Endothelial cell of umbilical vein (primary cell): ENCODE measurements at regions not wholly inside any gene's neighbourhood (a gene's known extent, or its start where the extent isn't known, plus 50 kb on each side); places are given as distances from the start of the nearest gene placed in this dataset.

Experiments used
- BruUV-seq: library from RNA; stranded (reverse); fragments of 400-500 nt; replicated peaks from 2 replicates; lab custom pipeline; 2021; lab: Mats Ljungman, UMichigan
- CTCF ChIA-PET: fragments of 300-600, 350-600 bp; sonication (Branson Sonifier 250); formaldehyde crosslinking; loops from one replicate; lab custom pipeline; 2021; ENCODE audit warnings: antibody characterized with exemption, inconsistent platforms; lab: Charles Lee
- POLR2A ChIA-PET: fragments of 300-600, 350-600 bp; sonication (Branson Sonifier 250); formaldehyde crosslinking; loops from one replicate; lab custom pipeline; 2021; ENCODE audit warnings: antibody characterized with exemption, inconsistent platforms; lab: Charles Lee
- DNase-seq: peaks from one replicate; pipeline ENCODE4 v3.0.0-alpha.2; 2011; ENCODE audit warnings: low read depth, low spot score
- FAIRE-seq: peaks from 2 replicates; lab custom pipeline; 2011; peaks lifted over from hg19 to GRCh38; lab: Jason Lieb, UNC
- H2AFZ ChIP-seq: 2 replicates; pipeline ENCODE4 v1.6.0; 2012; ENCODE audit warnings: low read depth, low read length, control low read depth, inconsistent platforms
- H3K27ac ChIP-seq: 2 replicates; pipeline ENCODE4 v1.5.1; 2011; ENCODE audit warnings: low read depth, mild to moderate bottlenecking, control low read depth, low read length, moderate library complexity; ENCODE audit not compliant: insufficient read depth
- H3K27me3 ChIP-seq, 2 experiments: 2 replicates each; pipeline versions ENCODE4 v1.6.0 to v1.6.1; 2011; ENCODE audit warnings: low read length in 2 of 2, mixed read lengths in 1 of 2; ENCODE audit not compliant: control insufficient read depth in 2 of 2, insufficient read depth in 2 of 2
- H3K36me3 ChIP-seq, 2 experiments: 2 replicates in 1 of 2; 3 replicates in 1 of 2; pipeline ENCODE4 v1.5.1; 2011; ENCODE audit warnings: low read length in 2 of 2, mild to moderate bottlenecking in 1 of 2, moderate library complexity in 1 of 2; ENCODE audit not compliant: control insufficient read depth in 2 of 2, insufficient read depth in 2 of 2; ENCODE audit errors: extremely low read depth in 1 of 2
- H3K4me1 ChIP-seq: 3 replicates; pipeline ENCODE4 v1.5.1; 2011; ENCODE audit warnings: mild to moderate bottlenecking, low read length; ENCODE audit not compliant: control insufficient read depth, insufficient read depth; ENCODE audit errors: extremely low read depth
- H3K4me2 ChIP-seq: 2 replicates; pipeline ENCODE4 v1.6.1; 2011; ENCODE audit warnings: low read length, control low read depth, mixed read lengths; ENCODE audit not compliant: insufficient read depth
- H3K4me3 ChIP-seq, 3 experiments: fragments of 200-600 bp in 1 of 3; sonication (generic), shearing (Covaris generic) in 1 of 3; replicated peaks in 1 of 3; 2 replicates each; pipeline ENCODE4 v1.5.1; 2011 to 2016; ENCODE audit warnings: control low read depth in 3 of 3, low read length in 3 of 3, mild to moderate bottlenecking in 2 of 3, inconsistent platforms in 1 of 3, low read depth in 1 of 3, moderate library complexity in 1 of 3; ENCODE audit not compliant: insufficient read depth in 1 of 3
- H3K79me2 ChIP-seq: 2 replicates; pipeline ENCODE4 v1.6.0; 2012; ENCODE audit warnings: low read length, inconsistent platforms; ENCODE audit not compliant: control insufficient read depth, insufficient read depth
- H3K9ac ChIP-seq: replicated peaks from 2 replicates; pipeline ENCODE3; 2011; ENCODE audit warnings: low read length, control low read depth; ENCODE audit not compliant: insufficient read depth; ENCODE audit errors: extremely low read depth
- H3K9me1 ChIP-seq: replicated peaks from 3 replicates; pipeline ENCODE4 v1.6.0; 2011; ENCODE audit warnings: mild to moderate bottlenecking, low read length; ENCODE audit not compliant: control insufficient read depth, insufficient read depth; ENCODE audit errors: extremely low read depth
- H3K9me3 ChIP-seq: replicated peaks from 2 replicates; pipeline ENCODE4 v1.5.1; 2012; ENCODE audit warnings: low read length, inconsistent platforms; ENCODE audit not compliant: control insufficient read depth, insufficient read depth
- H4K20me1 ChIP-seq: replicated peaks from 2 replicates; pipeline ENCODE3; 2011; ENCODE audit warnings: mild to moderate bottlenecking, low read length; ENCODE audit not compliant: control insufficient read depth, insufficient read depth; ENCODE audit errors: extremely low read depth
- EZH2 ChIP-seq: IDR thresholded peaks from 2 replicates; pipeline ENCODE4 v1.6.1; 2012; ENCODE audit warnings: borderline replicate concordance, low read depth, mild to moderate bottlenecking, moderate library complexity, low read length, inconsistent platforms; ENCODE audit not compliant: severe bottlenecking
- FOS ChIP-seq: IDR thresholded peaks from 2 replicates; pipeline ENCODE4 v1.6.1; 2011; ENCODE audit warnings: mild to moderate bottlenecking, low read length, moderate library complexity, borderline replicate concordance; ENCODE audit not compliant: insufficient read depth
- GATA2 ChIP-seq: IDR thresholded peaks from 2 replicates; pipeline ENCODE4 v1.7.0; 2011; ENCODE audit warnings: low read depth, mild to moderate bottlenecking, moderate library complexity, mixed read lengths, low read length; ENCODE audit not compliant: insufficient read length, insufficient read depth
- JUN ChIP-seq: IDR thresholded peaks from 2 replicates; pipeline ENCODE4 v1.6.1; 2011; ENCODE audit warnings: borderline replicate concordance, low read depth; ENCODE audit not compliant: insufficient read length, insufficient read depth
- MYC ChIP-seq: IDR thresholded peaks from one replicate; pipeline ENCODE4 v1.6.1; 2011; ENCODE audit warnings: mild to moderate bottlenecking, low read depth, low read length
- POLR2A ChIP-seq: IDR thresholded peaks from 2 replicates; pipeline ENCODE4 v1.6.1; 2012; ENCODE audit warnings: low read depth, mild to moderate bottlenecking, control low read depth, low read length
- POLR2AphosphoS5 ChIP-seq: IDR thresholded peaks from 2 replicates; pipeline ENCODE4 v1.6.1; 2012; ENCODE audit warnings: low read depth, mild to moderate bottlenecking, control low read depth, low read length, moderate library complexity; ENCODE audit not compliant: insufficient read depth
- dilution Hi-C: fragments of 300-500 bp; cut with MboI; formaldehyde crosslinking; loops from one replicate; pipeline ENCODE4 v1.15.0; 2019; ENCODE audit warnings: low sequenced_read_pairs; ENCODE audit not compliant: extremely low pct_ligation_motif_present
- intact Hi-C: fragments of 100-400 bp; cut with micrococcal nuclease; formaldehyde crosslinking; loops from one replicate; pipeline ENCODE4 v1.10.0; 2022
- TF ChIP-seq, protein P1 (sequence below): IDR thresholded peaks from 2 replicates; pipeline ENCODE4 v1.6.1; 2011; ENCODE audit not compliant: insufficient read depth, insufficient read length
- TF ChIP-seq, protein P2 (sequence below), 2 donors: IDR thresholded peaks; 1 replicate in 1 of 2; 2 replicates in 1 of 2; pipeline ENCODE4 v1.5.1; 2011; ENCODE audit warnings: low read length in 2 of 2, mild to moderate bottlenecking in 2 of 2, moderate library complexity in 2 of 2, control low read depth in 1 of 2, inconsistent platforms in 1 of 2, low read depth in 1 of 2; ENCODE audit not compliant: insufficient read depth in 1 of 2; ENCODE audit errors: extremely low read depth in 1 of 2

DNA sequence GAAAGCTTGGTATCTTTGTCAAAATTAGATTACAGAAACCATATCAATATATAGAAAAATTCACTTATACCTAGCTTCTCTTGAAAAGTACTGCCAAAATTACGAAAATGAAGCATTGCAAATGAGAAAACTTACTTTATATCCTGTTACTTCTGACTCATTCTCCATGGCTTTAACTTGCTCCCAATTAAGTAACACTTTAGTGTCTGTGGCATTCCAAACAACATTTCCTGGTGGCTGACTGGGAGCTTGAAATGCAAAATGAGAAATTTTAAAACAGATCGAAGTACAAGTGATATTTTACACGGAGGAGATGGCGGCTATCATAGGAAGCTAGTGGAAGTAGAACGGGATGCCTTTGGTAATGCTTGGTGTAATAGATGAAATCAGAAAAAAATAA is 347.3 kb downstream of the CNTN3 start:
- Histone ChIP-seq H3K4me2 (no peak overlapping the region), H3K4me3 (no peak overlapping the region), H3K27me3 (no peaks in the 10 kb centered on the region), H3K36me3 (no peaks in the 10 kb centered on the region), H3K79me2 (no peaks in the 10 kb centered on the region), H3K4me1 (no peaks in the 10 kb centered on the region), H4K20me1 (no peaks in the 10 kb centered on the region), H3K9ac (no peak overlapping the region), H3K27ac (no peak overlapping the region), H3K9me1 (no peaks in the 10 kb centered on the region), H2AFZ (no peak overlapping the region), H3K9me3 (no peaks in the 10 kb centered on the region)
- dilution Hi-C loops (no loop called here), intact Hi-C loops (no loop called here)
- FAIRE-seq (no peak), DNase-seq (no peak)
- ChIA-PET POLR2A (no interaction called here), CTCF (no interaction called here)
- no peak for TF ChIP-seq FOS
- TF ChIP-seq POLR2A, result no peak
- TF ChIP-seq, protein P1, sequence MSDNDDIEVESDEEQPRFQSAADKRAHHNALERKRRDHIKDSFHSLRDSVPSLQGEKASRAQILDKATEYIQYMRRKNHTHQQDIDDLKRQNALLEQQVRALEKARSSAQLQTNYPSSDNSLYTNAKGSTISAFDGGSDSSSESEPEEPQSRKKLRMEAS, result no peak
- TF ChIP-seq GATA2, result no peak
- no peak for TF ChIP-seq EZH2
- TF ChIP-seq, protein P2, sequence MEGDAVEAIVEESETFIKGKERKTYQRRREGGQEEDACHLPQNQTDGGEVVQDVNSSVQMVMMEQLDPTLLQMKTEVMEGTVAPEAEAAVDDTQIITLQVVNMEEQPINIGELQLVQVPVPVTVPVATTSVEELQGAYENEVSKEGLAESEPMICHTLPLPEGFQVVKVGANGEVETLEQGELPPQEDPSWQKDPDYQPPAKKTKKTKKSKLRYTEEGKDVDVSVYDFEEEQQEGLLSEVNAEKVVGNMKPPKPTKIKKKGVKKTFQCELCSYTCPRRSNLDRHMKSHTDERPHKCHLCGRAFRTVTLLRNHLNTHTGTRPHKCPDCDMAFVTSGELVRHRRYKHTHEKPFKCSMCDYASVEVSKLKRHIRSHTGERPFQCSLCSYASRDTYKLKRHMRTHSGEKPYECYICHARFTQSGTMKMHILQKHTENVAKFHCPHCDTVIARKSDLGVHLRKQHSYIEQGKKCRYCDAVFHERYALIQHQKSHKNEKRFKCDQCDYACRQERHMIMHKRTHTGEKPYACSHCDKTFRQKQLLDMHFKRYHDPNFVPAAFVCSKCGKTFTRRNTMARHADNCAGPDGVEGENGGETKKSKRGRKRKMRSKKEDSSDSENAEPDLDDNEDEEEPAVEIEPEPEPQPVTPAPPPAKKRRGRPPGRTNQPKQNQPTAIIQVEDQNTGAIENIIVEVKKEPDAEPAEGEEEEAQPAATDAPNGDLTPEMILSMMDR (IDR thresholded peaks at IDR 0.05; ENCODE audit: extremely low read depth in 1 of 2, insufficient read depth in 1 of 2, low read depth in 1 of 2, low read length in 2 of 2), result no peak
- TF ChIP-seq JUN, result no peak
- TF ChIP-seq POLR2AphosphoS5, result no peak
- no peak for TF ChIP-seq MYC
- BruUV-seq, result no TSS peak
